HUDEP-2 (cell line): ENCODE measurements at regions not wholly inside any gene's neighbourhood (a gene's known extent, or its start where the extent isn't known, plus 50 kb on each side); places are given as distances from the start of the nearest gene placed in this dataset.

ENCODE experiments used
- DNase-seq, 76 experiments: peaks; one replicate each; lab custom pipeline; 2025; ENCODE audit not compliant: unreplicated experiment in 76 of 76; lab: John Stamatoyannopoulos, UW

GRCh38 chr13:24074678-24075077 lies 85.8 kb upstream of the SPATA13 start:
- DNase-seq = no peak

DNA sequence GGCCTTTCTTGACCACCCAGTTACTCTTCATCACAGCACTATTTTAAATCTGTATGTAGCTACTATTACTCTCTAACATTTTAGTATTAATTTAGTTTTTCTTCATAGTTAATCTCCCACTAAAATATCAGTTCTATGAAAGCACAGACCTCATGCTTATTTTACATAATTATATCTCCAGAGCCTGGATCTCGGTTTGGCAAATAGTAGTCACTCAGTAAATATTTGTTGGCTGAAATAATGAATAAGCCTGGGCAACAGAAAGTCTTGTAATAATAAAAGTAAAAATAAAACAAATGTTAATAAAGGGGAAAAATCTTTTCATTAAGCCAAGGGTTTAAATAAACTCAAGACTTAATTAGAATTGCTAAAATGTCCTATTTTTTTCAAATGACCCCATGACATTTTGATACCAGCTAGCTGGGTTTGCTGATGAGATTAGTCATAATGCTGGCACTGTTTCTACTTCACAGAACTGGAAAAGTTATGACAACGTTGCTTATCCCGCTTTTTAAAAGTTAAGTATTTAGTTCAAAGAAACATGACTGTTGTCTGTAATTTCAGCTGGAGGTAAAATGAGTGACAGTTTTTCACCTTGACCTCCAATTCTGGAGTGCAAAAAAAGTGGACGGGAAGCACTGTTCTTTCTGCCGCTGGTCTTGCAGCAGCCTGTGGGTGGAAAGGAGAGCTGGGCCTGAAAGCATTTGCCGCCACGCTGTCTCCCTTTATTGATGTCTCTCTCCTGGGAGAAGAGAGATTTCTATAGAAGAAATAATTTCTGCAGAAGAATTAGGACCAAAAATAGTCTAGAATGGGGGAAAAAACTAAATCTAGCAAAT lies 85.2 kb upstream of the SPATA13 start:
- no peak for DNase-seq

GRCh38 chr13:24076109-24076508 lies 84.4 kb upstream of the SPATA13 start:
- no peak for DNase-seq

- no peak for DNase-seq
These were observed 83.9 kb upstream of the SPATA13 start for GRCh38 chr13:24076636-24077035.

GRCh38 chr13:24080134-24080533 lies 80.4 kb upstream of the SPATA13 start:
- DNase-seq = no peak

GRCh38 chr13:24081387-24081786 lies 79.1 kb upstream of the SPATA13 start:
- DNase-seq = no peak

DNA sequence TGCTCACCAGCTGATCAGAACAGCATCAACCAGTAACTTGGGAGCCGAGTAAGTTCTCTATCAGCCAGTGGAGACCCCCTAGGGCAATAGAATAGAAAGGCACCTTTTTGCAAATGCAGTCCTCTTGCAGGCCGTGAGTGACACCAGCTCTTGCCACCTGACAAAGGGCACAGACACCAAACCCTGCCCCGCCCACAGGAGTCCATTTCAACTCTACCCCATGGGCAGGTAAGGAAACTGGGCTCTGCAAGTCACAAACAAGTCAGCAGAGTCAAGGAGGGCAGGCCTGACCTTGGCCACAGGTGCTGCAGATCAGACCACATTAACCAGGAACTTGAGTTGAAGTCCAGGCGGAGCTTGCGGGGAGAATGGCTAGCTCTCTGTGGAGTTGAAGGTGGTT lies 77.4 kb upstream of the SPATA13 start:
- no peak for DNase-seq

DNA sequence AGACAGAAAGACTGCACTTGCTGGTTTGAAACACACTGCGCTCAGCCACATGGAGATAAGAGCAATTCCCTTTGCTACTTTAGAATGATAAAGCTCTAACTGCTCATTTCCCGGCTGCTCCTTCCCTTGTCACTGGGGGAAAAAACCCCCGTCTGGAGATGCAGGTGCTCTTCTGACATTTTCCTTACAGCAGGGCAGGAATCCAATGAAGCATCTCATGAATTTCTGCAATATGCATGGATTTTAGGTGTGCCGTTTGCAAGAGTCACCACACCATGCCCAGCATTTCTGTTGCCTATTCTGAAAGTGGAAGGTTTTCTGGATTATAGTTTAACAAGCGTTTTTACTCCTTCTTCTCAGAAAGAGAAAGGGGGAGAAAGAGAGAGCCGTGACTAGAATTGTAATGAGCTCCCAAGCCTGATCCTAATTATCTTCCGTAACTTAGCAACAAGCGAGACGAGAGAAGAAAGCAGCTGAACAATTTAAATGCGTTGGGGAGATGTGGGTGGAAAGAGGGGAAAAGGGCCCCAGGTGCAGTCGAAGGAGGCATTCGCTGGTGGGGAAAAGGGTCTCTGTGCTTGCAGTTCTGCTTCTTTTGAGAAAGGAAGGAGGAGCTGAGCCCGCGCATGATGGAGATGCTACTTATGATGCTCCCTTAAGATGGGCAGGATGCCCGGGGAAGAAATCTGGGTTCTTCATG lies 76.6 kb upstream of the SPATA13 start:
- DNase-seq = no peak

- no peak for DNase-seq
These were observed 74.9 kb upstream of the SPATA13 start for GRCh38 chr13:24085662-24086061.

DNA sequence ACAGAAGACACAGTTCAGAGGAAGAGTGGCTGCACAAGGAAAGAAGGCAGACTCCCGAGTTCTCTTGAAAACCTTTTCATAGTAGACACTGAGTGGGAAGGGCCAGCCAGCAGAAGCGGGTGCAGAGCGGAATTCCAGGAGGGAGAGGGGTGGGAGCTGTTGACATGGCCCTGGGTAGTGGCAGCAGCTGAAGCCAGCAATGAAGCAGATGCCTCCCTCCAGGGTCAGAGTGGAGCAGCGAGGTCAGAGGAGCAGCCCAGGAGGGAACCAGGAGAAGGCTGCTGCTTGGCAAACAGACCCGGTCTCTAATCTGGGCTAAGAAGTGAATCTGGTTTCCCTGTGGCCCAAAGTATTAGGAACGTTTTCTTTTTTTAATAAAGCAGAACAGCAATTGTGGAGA lies 73.9 kb upstream of the SPATA13 start:
- no peak for DNase-seq

- DNase-seq = no peak
These were observed 72.8 kb upstream of the SPATA13 start for GRCh38 chr13:24087605-24088225.

- DNase-seq = no peak
These were observed 70.5 kb upstream of the SPATA13 start for GRCh38 chr13:24090049-24090448.

DNA sequence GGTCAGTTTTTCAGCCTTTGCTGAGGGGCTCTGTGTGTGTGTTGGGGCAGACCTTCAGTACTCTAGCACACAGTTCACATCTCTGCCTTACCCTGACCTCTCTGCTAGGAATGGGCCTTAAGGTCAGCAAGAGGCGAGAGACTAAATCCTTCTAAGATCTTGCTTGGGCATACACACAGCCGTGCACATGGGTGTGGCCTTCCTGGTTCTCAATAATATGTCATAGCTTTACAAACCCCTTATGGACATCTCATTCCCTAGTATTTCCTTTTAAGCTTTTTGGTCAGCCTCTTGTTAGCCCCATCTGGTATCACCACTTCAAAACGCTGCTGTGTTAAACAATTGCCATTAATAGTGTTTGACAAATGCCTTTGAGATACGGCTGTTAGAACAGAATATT lies 69.4 kb upstream of the SPATA13 start:
- DNase-seq = no peak

- DNase-seq = no peak
These were observed 68.4 kb upstream of the SPATA13 start for GRCh38 chr13:24092108-24092507.

DNA sequence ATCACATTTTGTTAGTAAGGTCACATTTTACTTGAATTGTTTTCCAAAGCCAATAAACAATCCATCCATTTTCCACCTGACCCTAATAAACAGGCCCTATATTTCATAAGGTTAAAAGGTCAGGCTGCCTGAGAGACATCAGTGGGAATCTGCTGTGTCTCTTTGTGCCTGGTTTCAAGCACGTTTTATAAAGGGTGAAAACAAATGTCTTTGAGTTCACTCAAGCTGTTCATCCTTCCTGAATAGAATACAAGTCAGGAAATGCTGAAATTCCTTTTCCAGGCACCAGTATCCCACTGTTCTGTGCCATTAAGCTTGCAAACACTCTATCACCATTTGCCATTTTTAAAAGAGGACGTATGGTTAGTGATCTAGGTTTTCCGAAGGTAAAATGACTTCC lies 67.5 kb upstream of the SPATA13 start:
- DNase-seq = no peak

- DNase-seq = no peak
These were observed 63.9 kb upstream of the SPATA13 start for GRCh38 chr13:24096659-24097058.

- DNase-seq = no peak
These were observed 63.5 kb upstream of the SPATA13 start for GRCh38 chr13:24097064-24097463.

DNA sequence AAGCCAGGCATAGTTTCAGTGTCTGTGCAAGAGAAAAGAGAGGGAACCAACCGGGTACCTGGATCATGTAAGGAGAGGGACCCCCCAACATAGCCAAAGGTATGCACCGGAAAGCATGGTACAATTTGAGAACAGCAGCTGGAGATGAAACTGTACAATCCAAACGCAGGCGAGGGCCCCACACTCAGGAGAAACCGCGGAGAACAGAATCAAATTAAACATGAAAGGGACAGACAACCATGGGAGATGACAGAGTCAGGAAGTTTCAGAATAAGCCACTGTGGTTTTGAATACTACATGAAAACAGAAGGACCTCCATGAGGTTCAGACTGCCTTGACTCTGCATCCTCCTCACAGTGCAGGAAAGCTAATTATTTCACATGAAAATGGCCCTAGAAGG lies 62.9 kb upstream of the SPATA13 start:
- no peak for DNase-seq

- no peak for DNase-seq
These were observed 61.0 kb upstream of the SPATA13 start for GRCh38 chr13:24099490-24099889.

GRCh38 chr13:24100188-24100587 lies 60.3 kb upstream of the SPATA13 start:
- no peak for DNase-seq

DNA sequence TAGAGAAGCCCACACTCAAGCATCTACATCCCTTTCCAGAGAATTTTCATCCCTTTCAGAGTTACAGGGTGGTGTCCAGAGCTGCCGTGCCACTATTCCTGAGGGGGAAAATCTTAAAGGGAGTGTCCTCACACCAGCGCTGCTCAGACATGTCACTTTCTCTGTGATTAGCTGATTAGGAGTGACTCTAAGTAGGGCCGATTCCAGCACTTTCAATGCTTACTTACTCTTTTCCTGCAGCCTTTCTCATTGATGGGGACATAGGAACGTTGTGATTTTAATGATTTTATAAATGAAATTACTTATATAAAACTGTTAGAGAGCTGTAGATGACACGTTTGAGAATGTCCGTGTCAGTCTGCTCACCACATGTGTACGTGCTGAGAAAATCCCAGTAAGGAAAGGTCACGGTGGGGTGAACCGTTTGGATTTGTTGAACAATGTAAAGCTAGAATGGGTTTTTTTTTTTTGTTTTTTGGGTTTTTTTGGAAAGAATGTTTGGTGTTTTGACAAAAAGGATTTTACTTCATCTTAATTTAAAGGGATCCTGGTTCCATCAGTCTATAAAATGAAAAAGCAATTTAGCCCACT lies 56.6 kb upstream of the SPATA13 start:
- no peak for DNase-seq
